ENCODE measurements at regions not wholly inside any gene's neighbourhood (a gene's known extent, or its start where the extent isn't known, plus 50 kb on each side); places are given as distances from the start of the nearest gene placed in this dataset.

DNA sequence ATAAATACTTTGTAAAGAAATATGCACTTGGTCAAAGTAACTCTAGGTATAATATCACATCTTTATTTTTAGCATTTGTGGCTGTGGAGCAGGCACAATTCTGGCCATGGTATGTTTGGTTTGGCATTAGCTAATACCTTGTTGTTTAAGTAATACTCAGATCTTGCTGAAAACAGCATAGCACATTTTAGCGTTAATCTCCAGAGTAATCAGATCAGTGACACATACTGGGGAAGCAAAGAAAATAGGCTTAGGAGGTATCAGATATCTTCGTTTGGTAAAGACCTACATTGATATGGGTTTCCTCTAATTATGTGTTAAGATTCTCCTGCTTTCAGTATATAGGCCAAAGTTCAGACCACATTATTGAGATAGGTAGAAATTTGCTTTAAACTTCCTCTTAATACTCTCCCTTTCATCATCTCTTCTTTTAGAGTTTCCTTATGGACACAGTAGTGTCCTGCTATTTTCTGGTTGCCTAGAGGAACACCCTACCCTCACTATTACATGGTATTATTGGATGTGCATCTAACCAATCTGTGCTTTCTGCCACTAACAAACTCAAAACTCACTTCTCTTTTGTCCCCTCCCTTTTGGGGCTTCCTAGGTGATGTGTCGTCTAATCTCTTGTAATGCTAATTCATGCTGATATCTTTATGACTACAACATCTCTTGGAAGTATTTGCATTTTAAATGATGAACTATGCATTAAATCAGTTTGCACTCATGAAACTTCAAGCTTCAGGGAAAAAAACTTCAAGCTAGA, 437.3 kb upstream of the ADAMTSL1 start:
- H3K9me3 Mint-ChIP-seq, result peaks cover 0 to 5% (median 3%) of the 10 kb centered on the region in 5 donors
- POLR2A ChIA-PET, result no interaction called here
- no peak overlapping the region for H3K4me3 Mint-ChIP-seq
- Histone ChIP-seq H3K27me3 (ENCODE audit: insufficient read depth, low read length, poor library complexity, severe bottlenecking) (no peaks in the 10 kb centered on the region), H3K36me3 (ENCODE audit: insufficient read depth, low read length) (no peaks in the 10 kb centered on the region), H3K4me1 (ENCODE audit: insufficient read depth, low read length) (no peaks in the 10 kb centered on the region), H3K4me3 (ENCODE audit: low read length) (no peak overlapping the region), H3K27ac (ENCODE audit: low read depth, low read length) (no peak overlapping the region), H3K9me3 (ENCODE audit: low read length) (no peaks in the 10 kb centered on the region)
- DNase-seq, result no peak
- H3K27me3 Mint-ChIP-seq, result no peaks in the 10 kb centered on the region
- H3K27ac Mint-ChIP-seq, result no peak overlapping the region
- no peaks in the 10 kb centered on the region for H3K4me1 Mint-ChIP-seq
- CTCF ChIA-PET, result no interaction called here
- H3K36me3 Mint-ChIP-seq, result no peaks in the 10 kb centered on the region

DNA sequence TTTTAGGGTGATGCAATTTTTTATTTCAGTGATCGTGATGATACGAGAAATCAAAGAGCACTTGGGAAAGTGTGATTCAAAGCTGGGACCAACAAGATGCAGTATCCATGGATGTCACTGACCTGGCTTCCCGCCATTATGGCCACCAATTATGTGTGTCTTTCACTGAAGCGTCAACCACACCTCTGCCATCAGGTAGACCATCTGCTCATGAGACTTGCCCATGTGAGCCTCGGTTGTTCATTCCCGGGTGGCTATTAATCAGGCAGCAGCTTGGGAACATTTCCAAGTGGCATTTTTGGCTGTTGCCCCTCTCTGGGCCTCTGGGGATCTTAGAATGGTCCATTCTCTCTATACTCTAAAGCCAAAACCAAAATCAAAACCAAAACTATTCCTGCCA, 436.0 kb upstream of the ADAMTSL1 start:
- no peaks in the 10 kb centered on the region for H3K4me1 ChIP-seq (ENCODE audit: insufficient read depth, low read length)
- H3K36me3 ChIP-seq (ENCODE audit: insufficient read depth, low read length), result no peaks in the 10 kb centered on the region
- no peak overlapping the region for H3K4me3 ChIP-seq (ENCODE audit: low read length)
- H3K27ac Mint-ChIP-seq, result no peak overlapping the region
- H3K4me3 Mint-ChIP-seq, result no peak overlapping the region
- DNase-seq, result no peak
- ChIA-PET POLR2A (no interaction called here), CTCF (no interaction called here)
- no peaks in the 10 kb centered on the region for H3K4me1 Mint-ChIP-seq
- no peaks in the 10 kb centered on the region for H3K9me3 ChIP-seq (ENCODE audit: low read length)
- H3K9me3 Mint-ChIP-seq, result peaks cover 0 to 10% (median 3%) of the 10 kb centered on the region in 5 donors
- no peaks in the 10 kb centered on the region for H3K27me3 ChIP-seq (ENCODE audit: insufficient read depth, low read length, poor library complexity, severe bottlenecking)
- H3K27ac ChIP-seq (ENCODE audit: low read depth, low read length), result no peak overlapping the region
- H3K27me3 Mint-ChIP-seq, result no peaks in the 10 kb centered on the region
- no peaks in the 10 kb centered on the region for H3K36me3 Mint-ChIP-seq

DNA sequence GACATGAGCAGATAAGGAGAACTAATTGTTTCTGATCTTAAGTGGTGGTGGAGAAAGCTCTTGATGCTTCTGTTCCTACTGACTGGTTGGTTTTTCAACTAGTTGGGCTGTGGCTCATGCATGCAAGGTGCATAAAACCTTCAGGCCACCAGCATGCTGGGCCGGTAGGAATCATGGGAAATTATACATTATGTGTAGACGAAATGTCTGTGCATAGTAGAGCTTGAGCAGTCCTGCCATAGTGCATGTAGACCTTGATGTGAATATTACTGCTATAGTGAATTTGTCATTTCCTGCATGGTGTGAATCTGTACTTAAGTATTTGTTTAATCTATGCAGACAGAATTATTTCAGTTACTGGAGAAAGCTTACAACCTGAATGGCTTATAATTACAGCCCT, 433.6 kb upstream of the ADAMTSL1 start:
- Mint-ChIP-seq H3K9me3 (peaks cover 0 to 10% (median 3%) of the 10 kb centered on the region in 5 donors), H3K4me3 (no peak overlapping the region), H3K27me3 (no peaks in the 10 kb centered on the region), H3K4me1 (no peaks in the 10 kb centered on the region), H3K27ac (no peak overlapping the region), H3K36me3 (no peaks in the 10 kb centered on the region)
- Histone ChIP-seq H3K9me3 (ENCODE audit: low read length) (no peaks in the 10 kb centered on the region), H3K4me3 (ENCODE audit: low read length) (no peak overlapping the region), H3K27me3 (ENCODE audit: insufficient read depth, low read length, poor library complexity, severe bottlenecking) (no peaks in the 10 kb centered on the region), H3K27ac (ENCODE audit: low read depth, low read length) (no peak overlapping the region), H3K4me1 (ENCODE audit: insufficient read depth, low read length) (no peaks in the 10 kb centered on the region), H3K36me3 (ENCODE audit: insufficient read depth, low read length) (no peaks in the 10 kb centered on the region)
- DNase-seq, result no peak
- POLR2A ChIA-PET, result no interaction called here
- CTCF ChIA-PET, result no interaction called here

GRCh38 chr9:18043978-18044377, 430.0 kb upstream of the ADAMTSL1 start:
- H3K27me3 Mint-ChIP-seq, result no peaks in the 10 kb centered on the region
- H3K4me1 Mint-ChIP-seq, result no peaks in the 10 kb centered on the region
- CTCF ChIA-PET, result no interaction called here
- H3K27me3 ChIP-seq (ENCODE audit: insufficient read depth, low read length, poor library complexity, severe bottlenecking), result no peaks in the 10 kb centered on the region
- no peaks in the 10 kb centered on the region for H3K4me1 ChIP-seq (ENCODE audit: insufficient read depth, low read length)
- H3K36me3 ChIP-seq (ENCODE audit: insufficient read depth, low read length), result no peaks in the 10 kb centered on the region
- H3K9me3 Mint-ChIP-seq, result peaks cover 0 to 13% (median 0%) of the 10 kb centered on the region in 5 donors
- H3K27ac Mint-ChIP-seq, result no peak overlapping the region
- H3K9me3 ChIP-seq (ENCODE audit: low read length), result no peaks in the 10 kb centered on the region
- H3K36me3 Mint-ChIP-seq, result no peaks in the 10 kb centered on the region
- H3K27ac ChIP-seq (ENCODE audit: low read depth, low read length), result no peak overlapping the region
- POLR2A ChIA-PET, result no interaction called here
- DNase-seq, result no peak
- no peak overlapping the region for H3K4me3 ChIP-seq (ENCODE audit: low read length)
- no peak overlapping the region for H3K4me3 Mint-ChIP-seq

GRCh38 chr9:18045326-18045725, 428.6 kb upstream of the ADAMTSL1 start:
- no peak overlapping the region for H3K27ac Mint-ChIP-seq
- POLR2A ChIA-PET, result no interaction called here
- H3K27me3 Mint-ChIP-seq, result no peaks in the 10 kb centered on the region

GRCh38 chr9:18046068-18046467, 427.9 kb upstream of the ADAMTSL1 start:
- Mint-ChIP-seq H3K27me3 (no peaks in the 10 kb centered on the region), H3K4me3 (no peak overlapping the region), H3K9me3 (peaks cover 0 to 13% (median 0%) of the 10 kb centered on the region in 5 donors), H3K4me1 (no peaks in the 10 kb centered on the region), H3K27ac (no peak overlapping the region), H3K36me3 (no peaks in the 10 kb centered on the region)
- no peaks in the 10 kb centered on the region for H3K36me3 ChIP-seq (ENCODE audit: insufficient read depth, low read length)
- no peaks in the 10 kb centered on the region for H3K9me3 ChIP-seq (ENCODE audit: low read length)
- H3K27me3 ChIP-seq (ENCODE audit: insufficient read depth, low read length, poor library complexity, severe bottlenecking), result no peaks in the 10 kb centered on the region
- POLR2A ChIA-PET, result no interaction called here
- no peak overlapping the region for H3K4me3 ChIP-seq (ENCODE audit: low read length)
- H3K4me1 ChIP-seq (ENCODE audit: insufficient read depth, low read length), result no peaks in the 10 kb centered on the region
- no peak overlapping the region for H3K27ac ChIP-seq (ENCODE audit: low read depth, low read length)
- CTCF ChIA-PET, result no interaction called here
- DNase-seq, result no peak

More at GRCh38 chr9:18045326-18045725, 428.6 kb upstream of the ADAMTSL1 start:
- H3K4me3 ChIP-seq (ENCODE audit: low read length), result no peak overlapping the region
- H3K4me1 Mint-ChIP-seq, result no peaks in the 10 kb centered on the region
- no peaks in the 10 kb centered on the region for H3K36me3 Mint-ChIP-seq
- no peaks in the 10 kb centered on the region for H3K36me3 ChIP-seq (ENCODE audit: insufficient read depth, low read length)
- H3K4me1 ChIP-seq (ENCODE audit: insufficient read depth, low read length), result no peaks in the 10 kb centered on the region
- CTCF ChIA-PET, result no interaction called here
- DNase-seq, result no peak
- no peaks in the 10 kb centered on the region for H3K9me3 ChIP-seq (ENCODE audit: low read length)
- H3K27me3 ChIP-seq (ENCODE audit: insufficient read depth, low read length, poor library complexity, severe bottlenecking), result no peaks in the 10 kb centered on the region
- no peak overlapping the region for H3K4me3 Mint-ChIP-seq
- H3K27ac ChIP-seq (ENCODE audit: low read depth, low read length), result no peak overlapping the region
- H3K9me3 Mint-ChIP-seq, result peaks cover 0 to 10% (median 0%) of the 10 kb centered on the region in 5 donors

DNA sequence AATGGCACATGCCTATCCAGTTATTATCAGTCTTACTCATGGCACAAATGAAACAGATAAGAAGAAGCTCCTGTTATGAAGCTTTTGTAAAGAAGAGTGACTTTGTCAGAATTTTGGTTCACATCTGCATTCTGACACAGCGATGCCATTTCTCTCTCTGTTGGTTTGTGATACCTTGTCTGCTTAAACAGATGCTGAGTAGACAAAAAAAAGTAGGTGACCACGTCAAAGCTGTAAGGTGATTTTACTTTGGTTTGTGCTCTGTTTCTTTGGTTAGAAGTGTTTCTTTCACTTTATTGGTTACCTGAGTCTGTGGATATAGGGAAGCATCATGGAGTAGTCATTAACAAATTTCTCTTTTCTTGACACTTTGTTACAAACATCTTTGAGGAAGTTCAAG, 422.3 kb upstream of the ADAMTSL1 start:
- H3K27me3 Mint-ChIP-seq, result no peaks in the 10 kb centered on the region
- no peaks in the 10 kb centered on the region for H3K27me3 ChIP-seq (ENCODE audit: insufficient read depth, low read length, poor library complexity, severe bottlenecking)
- no peaks in the 10 kb centered on the region for H3K9me3 ChIP-seq (ENCODE audit: low read length)
- H3K4me3 ChIP-seq (ENCODE audit: low read length), result no peak overlapping the region
- H3K9me3 Mint-ChIP-seq, result peaks cover 0 to 11% (median 4%) of the 10 kb centered on the region in 5 donors
- no peak for DNase-seq
- no peaks in the 10 kb centered on the region for H3K4me1 Mint-ChIP-seq
- ChIA-PET POLR2A (no interaction called here), CTCF (no interaction called here)
- no peaks in the 10 kb centered on the region for H3K36me3 ChIP-seq (ENCODE audit: insufficient read depth, low read length)
- H3K36me3 Mint-ChIP-seq, result no peaks in the 10 kb centered on the region
- H3K4me1 ChIP-seq (ENCODE audit: insufficient read depth, low read length), result no peaks in the 10 kb centered on the region
- no peak overlapping the region for H3K27ac Mint-ChIP-seq
- H3K27ac ChIP-seq (ENCODE audit: low read depth, low read length), result no peak overlapping the region
- no peak overlapping the region for H3K4me3 Mint-ChIP-seq

- Histone ChIP-seq H3K27ac (ENCODE audit: low read depth, low read length) (no peak overlapping the region), H3K9me3 (ENCODE audit: low read length) (no peaks in the 10 kb centered on the region), H3K36me3 (ENCODE audit: insufficient read depth, low read length) (no peaks in the 10 kb centered on the region), H3K27me3 (ENCODE audit: insufficient read depth, low read length, poor library complexity, severe bottlenecking) (no peaks in the 10 kb centered on the region), H3K4me3 (ENCODE audit: low read length) (no peak overlapping the region), H3K4me1 (ENCODE audit: insufficient read depth, low read length) (no peaks in the 10 kb centered on the region)
- Mint-ChIP-seq H3K9me3 (peaks cover 0 to 11% (median 5%) of the 10 kb centered on the region in 5 donors), H3K27me3 (no peaks in the 10 kb centered on the region), H3K27ac (no peak overlapping the region), H3K4me1 (no peaks in the 10 kb centered on the region), H3K4me3 (no peak overlapping the region), H3K36me3 (no peaks in the 10 kb centered on the region)
- ChIA-PET POLR2A (no interaction called here), CTCF (no interaction called here)
- DNase-seq, result no peak
Observed at GRCh38 chr9:18052060-18052459, 421.9 kb upstream of the ADAMTSL1 start.
